GM21529 (cell line): ENCODE measurements at regions not wholly inside any gene's neighbourhood (a gene's known extent, or its start where the extent isn't known, plus 50 kb on each side); places are given as distances from the start of the nearest gene placed in this dataset.

Experiments
- ATAC-seq: cut with Tn5 transposase; IDR thresholded peaks from one replicate; pipeline ENCODE4 v1.9.1; 2021; ENCODE audit not compliant: unreplicated experiment

- no peak for ATAC-seq
These were observed 937.7 kb downstream of the CDH11 start for GRCh38 chr16:64184156-64184555.

DNA sequence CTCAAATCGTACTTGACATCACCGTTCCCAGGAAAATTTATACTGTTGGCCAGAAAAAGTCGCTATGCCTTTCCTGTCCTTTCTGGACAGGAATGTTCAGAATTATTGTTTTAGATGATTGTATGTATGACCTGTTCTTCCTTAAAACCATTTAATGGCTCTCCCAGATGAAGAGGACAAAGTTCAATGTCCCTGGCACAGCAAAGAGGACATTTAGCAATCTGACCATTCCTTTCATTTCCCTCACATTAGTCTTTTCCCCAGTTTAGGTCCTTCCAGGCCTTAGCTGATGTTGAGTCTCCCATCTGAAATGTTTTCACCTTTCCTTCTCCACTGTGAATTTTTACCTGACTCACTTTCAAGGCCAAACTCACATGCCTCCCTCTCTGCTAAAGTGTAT lies 938.9 kb downstream of the CDH11 start:
- no peak for ATAC-seq

DNA sequence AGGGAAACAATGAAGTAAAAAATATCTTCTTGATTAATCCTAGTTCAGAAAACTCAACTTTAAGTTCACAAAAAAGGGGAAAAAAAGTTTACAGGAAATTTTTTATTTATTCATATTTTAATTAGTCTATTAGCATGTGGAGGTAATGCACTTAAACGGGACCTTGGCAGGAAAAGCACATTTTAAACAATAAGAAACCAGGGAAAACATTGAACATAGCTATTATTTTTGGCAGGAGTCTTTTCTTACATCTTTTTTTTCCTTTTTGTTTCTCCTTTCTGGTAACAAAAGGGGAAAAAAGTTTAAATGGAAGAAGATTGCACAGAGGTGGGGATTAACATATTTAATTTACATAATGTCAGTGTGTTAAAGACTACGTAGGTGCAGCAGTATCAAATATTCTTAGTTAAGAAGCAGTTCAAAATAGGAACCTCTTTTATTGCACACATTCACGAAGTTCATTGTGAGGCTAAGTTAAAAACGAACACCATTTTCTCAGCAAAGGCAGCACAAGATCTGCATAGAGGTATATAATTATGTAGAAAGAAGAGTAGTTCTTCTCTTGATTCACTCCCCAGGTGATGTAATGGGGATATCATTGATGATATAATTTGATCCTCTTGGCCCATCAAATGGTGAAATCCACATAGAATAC lies 940.5 kb downstream of the CDH11 start:
- no peak for ATAC-seq

- no peak for ATAC-seq
These were observed 941.5 kb downstream of the CDH11 start for GRCh38 chr16:64180136-64180900.

GRCh38 chr16:64174327-64174726 lies 947.5 kb downstream of the CDH11 start:
- no peak for ATAC-seq

GRCh38 chr16:64172652-64173051 lies 949.2 kb downstream of the CDH11 start:
- no peak for ATAC-seq

- no peak for ATAC-seq
These were observed 949.6 kb downstream of the CDH11 start for GRCh38 chr16:64172226-64172625.

GRCh38 chr16:64171632-64172031 lies 950.2 kb downstream of the CDH11 start:
- ATAC-seq, result no peak

DNA sequence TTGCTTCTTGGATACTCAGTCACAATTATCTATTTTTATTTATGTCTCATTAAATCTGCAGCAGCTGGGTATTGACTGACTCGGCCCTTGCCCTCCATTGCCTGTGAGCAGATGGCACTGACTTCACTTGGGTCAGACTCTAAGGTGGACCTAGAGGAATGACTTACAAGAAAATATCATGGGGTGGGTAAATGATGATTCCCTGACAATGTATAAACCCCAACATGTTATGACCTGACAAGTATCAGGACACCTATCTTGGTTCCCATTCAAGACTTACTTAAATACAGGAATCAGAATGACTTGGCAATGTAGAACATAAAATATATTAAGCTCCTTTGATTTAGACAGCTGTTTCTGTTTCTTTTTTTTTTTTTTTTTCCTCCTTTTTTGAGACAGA lies 953.5 kb downstream of the CDH11 start:
- no peak for ATAC-seq

DNA sequence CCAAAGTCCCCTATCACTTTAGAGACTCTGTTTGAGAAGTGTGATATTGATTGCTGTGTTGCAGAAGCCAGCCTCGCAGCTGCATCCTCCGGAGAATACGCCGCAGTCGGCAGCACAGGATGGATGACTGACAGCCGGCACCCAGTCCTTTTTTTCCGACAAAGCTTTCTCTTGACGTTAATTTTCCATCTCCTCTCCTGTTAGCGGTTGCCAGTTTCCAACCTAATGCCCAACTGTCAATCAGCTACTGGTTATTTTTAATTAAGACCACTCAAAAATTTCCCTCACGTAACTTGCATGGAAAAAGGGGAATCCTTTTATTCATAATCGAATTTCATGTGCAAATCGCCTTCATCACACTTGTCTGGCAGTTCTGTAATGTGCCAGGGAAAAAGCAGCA lies 953.9 kb downstream of the CDH11 start:
- ATAC-seq, result no peak

- ATAC-seq, result no peak
These were observed 956.5 kb downstream of the CDH11 start for GRCh38 chr16:64165368-64165767.

DNA sequence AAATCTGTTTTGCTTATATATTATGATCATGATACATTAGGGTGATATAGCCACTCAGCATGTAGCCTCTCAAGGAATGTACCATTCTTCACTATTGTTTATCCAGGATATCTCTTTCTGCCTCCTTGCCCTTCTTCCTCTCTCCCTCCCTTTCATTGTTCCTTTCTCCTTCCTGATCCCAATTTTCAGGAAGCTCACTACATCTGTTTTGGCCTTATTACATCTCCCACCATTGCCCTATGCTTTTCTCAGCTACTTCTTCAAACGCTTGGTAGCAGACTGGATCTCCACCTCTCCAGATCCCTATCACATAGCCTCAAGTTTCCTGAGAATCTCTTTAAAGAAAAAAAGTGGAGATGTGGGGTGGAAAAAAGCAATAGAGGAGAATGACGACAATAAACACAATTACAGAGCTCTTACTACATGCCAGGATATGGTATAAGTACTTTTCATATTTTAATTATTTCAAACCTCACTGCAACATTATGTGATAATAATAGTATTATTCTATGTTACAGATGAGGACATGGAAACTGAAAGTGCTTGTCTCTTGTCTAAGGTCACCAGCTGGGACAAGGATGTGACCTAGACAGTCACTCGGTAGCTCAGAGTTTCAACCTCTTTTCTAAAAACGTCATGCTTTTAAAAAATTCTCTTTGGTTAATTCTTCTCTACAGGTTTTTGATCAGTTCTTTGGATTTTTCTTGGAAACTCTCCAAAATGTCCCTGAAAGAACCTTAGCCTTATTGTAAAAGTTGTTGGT lies 959.1 kb downstream of the CDH11 start:
- no peak for ATAC-seq

GRCh38 chr16:64159976-64160375 lies 961.9 kb downstream of the CDH11 start:
- no peak for ATAC-seq

DNA sequence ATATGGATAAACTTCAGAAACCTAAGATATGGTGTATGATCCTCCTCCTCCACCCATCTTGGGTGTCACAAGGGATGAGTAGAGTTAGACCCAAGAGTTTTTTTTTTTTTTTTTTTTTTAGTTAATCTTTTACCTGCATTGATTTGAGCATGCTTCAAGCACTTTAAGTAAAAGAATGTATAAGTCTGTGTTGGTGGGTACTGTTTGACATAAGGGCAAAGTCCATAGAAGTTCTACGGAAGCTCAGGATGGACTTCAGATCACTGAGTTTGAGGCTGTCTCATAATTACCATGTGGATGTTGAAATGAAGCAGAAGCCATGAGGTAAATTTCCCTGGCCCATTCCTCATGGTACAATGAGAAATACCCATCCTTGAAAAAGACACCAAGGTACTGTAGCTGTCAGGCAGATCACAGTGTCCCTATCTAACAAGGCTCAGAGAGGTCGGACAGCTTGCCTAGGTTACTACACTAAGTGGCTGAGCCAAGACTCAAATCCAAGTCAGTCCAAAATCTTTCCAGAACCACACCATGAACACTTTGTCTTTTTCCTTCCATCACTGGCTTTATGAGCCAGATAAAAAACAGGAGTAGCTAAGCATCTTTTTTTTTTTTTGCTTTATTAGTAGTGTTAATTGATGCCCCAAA lies 962.8 kb downstream of the CDH11 start:
- ATAC-seq, result no peak

- ATAC-seq, result no peak
These were observed 968.1 kb downstream of the CDH11 start for GRCh38 chr16:64153718-64154117.

DNA sequence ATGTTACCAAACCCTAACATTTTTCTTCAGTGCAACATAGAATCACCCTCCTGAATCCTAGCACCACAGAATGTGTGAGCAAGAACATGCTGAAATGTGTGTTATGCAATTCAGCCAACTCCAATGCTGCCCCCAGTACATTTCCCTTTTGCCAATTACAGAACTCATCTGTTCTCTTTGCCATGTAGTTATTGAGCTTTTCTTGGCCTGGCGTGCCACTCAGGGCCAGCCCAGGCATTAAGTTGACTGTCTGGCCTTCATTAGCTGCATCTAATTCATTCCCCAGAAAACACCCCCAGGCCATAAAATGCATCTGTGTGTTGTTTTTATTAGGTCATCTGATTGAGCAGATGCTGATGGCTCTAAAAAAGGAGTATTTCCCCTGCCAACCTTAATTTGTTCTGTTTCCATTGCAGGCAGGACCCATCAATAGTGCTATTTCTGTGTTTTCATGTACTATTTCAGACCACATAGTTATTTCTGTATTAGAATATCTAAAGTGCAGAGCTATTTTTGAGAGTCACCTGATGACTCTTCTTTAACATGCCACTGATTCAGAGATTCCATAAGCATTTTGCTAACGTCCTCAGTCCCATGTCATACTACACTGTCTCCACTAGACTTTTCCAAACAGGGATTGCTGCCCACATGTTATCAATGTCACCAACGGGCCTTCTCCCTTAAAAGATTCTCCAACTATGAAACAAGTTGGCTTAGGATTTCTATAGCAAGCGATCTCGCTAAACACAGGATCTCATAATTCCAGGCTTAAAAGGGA lies 969.7 kb downstream of the CDH11 start:
- ATAC-seq, result no peak

DNA sequence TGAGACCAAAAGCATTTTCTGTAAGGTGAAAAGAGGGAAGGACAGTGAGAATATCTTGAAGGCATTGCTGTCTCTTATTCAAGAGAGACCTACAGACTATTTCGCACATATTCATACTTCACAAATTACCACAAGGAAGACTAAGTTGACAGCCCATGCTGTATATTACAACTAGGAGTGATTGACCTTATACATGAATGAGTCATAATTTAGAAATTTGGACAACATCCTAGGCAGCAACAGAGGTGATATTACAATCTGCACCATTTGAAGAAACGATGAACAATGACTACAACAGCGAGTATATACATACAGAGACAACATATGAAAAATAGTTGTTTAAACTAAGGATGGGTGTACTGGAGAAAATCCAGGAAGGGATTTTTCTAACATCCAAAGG lies 971.7 kb downstream of the CDH11 start:
- no peak for ATAC-seq

DNA sequence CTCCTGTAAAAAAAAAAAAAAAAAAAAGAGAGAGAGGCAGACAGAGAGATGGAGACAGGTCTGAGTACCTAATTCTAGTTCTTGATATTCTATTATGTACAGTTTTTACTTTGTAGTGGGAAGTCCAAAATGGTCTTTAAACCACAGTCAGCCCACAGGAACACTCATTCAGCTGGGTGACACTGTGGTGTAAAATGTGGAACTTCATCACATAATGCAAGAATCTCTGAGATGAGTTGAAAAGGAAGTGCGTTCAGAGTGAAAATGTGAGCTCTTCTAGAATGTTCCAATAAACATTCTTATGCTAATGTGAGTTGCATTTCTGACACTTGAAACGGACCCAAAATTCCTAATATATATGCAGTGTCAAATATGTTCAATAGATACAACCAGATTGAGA lies 972.1 kb downstream of the CDH11 start:
- ATAC-seq, result no peak

GRCh38 chr16:64148356-64148755 lies 973.5 kb downstream of the CDH11 start:
- no peak for ATAC-seq

- no peak for ATAC-seq
These were observed 973.9 kb downstream of the CDH11 start for GRCh38 chr16:64147941-64148340.

- ATAC-seq, result no peak
These were observed 977.2 kb downstream of the CDH11 start for GRCh38 chr16:64144617-64145016.
